Stimulated activated CD4-positive, alpha-beta T cell treated with anti-CD3 and anti-CD28 coated beads, Interleukin-2, amount 100 ng/mL, for 24 hours (primary cell): ENCODE measurements at regions not wholly inside any gene's neighbourhood (a gene's known extent, or its start where the extent isn't known, plus 50 kb on each side); places are given as distances from the start of the nearest gene placed in this dataset.

Experiments
- DNase-seq, 2 donors: peaks; one replicate each; pipeline ENCODE4 v3.0.0-alpha.2; 2020

- DNase-seq: no peak
Measured at GRCh38 chr5:74206579-74207550, 433.7 kb downstream of the ENC1 start.

DNA sequence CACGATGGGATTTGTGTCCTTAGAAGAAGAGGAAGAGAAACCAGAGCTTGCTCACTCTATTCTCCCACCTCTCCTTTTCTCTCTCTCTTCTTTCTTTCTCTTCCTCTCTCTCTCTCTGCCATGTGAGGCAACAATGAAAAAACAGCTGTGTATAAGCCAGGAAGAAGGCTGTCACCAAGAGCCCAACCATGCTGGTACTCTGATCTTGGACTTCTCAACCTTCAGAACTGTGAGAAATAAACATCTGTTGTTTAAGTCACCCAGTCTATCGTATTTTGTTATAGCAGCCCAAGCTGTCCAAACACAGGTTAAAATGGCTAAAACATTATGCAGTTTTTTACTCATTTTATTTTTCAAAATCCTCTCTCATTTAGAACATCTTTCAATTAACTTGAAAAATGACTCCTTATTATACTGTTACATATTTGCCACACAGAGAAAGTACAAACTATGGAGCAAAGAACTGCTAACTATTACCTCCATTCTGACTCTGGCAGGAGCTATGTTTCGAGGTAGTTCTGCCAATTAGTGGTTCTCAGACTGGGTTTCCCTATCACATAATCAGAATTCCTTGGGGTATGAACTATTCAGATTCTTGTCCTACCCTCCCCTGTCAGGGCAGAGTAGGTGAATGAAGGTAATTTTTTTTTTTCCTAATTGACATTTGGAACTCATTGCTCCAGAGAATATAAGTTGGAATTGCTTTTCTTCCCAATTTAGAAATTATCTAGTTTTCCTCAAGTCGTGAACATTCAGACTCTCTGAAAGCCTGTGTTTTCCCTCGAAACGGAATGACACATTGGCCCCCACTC is 434.6 kb downstream of the ENC1 start:
- DNase-seq: no peak

GRCh38 chr5:74201334-74202081 is 439.0 kb downstream of the ENC1 start:
- DNase-seq: peak in 1 of 2 donors; percentile 13

DNA sequence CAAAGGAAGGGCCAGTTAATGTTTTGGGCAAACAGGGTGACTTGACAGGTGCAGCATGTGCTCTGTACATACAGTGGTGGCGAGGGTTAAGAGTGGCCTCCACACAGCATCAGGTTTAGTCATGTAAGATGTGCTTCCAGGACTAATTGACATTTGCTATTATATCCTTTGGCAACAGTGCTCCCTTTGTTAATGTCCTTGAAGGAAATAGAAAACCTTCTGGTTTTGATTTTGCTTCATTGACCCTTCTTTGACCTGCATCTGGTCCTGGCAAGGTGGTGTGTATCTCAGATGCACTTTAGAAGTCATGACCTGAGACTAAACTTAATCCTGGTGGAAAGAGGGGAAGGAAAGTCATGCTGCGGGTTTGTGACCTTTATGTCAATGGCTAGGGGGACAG is 440.0 kb downstream of the ENC1 start:
- no peak for DNase-seq

GRCh38 chr5:74199436-74200210 is 440.9 kb downstream of the ENC1 start:
- no peak for DNase-seq

- DNase-seq: peak in 1 of 2 donors; percentile 23
Measured at GRCh38 chr5:74199005-74199404, 441.5 kb downstream of the ENC1 start.

DNA sequence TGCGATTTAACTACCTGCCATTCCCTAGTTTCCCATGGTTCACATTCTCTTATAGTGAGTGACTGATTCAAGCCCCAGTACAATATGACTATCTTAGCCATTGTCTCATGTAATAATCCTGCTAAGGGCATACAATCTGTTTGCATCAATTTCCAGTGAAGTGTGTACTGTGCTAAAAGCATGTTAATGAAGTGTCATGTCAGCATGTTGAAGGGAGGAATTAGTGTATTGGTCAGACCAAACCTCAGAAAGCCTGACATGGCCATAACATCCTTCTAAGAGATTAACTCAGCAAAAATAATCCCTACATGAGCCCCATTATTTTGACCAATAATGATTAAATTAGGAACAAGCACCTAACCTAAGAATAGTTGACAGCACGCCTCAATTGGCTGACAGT is 442.4 kb downstream of the ENC1 start:
- no peak for DNase-seq

DNA sequence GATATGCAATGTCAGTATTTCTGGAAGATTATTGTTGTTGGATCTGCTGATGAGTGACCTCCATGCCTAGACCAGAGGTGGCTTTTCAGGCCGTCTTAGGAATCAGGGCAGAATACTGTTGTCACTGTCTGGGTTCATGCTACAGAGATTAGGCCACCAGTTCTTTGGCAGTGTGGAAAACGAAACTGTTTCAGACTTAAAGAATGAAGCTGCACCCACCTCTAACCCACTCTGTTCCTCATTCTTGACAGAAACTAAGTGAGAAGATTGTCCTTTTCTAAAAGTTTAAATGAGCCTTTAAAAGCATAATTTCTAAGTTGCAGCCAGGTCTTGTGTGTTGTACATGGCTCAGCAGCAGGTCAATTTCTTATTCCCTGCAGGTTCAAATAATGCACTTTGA is 444.3 kb downstream of the ENC1 start:
- DNase-seq: no peak

DNA sequence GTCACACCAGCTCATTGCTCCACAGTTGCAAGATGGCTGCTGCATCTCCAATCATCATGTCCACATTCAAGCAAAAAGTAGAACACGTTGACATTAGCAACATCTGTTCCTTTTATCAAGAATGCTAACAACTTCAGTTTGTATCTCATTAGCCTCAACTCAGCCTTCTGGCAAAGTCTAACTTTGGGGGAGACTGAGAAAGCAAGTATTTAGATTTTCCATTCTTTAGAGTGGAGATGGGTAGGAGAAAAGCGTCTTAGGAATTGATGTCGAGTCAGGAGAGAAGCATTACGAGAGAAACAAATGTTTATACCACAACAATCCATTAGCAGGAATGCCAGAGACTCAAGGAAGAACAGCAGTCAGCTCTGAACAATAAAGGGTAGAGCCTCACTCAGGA is 446.3 kb downstream of the ENC1 start:
- DNase-seq: no peak

DNA sequence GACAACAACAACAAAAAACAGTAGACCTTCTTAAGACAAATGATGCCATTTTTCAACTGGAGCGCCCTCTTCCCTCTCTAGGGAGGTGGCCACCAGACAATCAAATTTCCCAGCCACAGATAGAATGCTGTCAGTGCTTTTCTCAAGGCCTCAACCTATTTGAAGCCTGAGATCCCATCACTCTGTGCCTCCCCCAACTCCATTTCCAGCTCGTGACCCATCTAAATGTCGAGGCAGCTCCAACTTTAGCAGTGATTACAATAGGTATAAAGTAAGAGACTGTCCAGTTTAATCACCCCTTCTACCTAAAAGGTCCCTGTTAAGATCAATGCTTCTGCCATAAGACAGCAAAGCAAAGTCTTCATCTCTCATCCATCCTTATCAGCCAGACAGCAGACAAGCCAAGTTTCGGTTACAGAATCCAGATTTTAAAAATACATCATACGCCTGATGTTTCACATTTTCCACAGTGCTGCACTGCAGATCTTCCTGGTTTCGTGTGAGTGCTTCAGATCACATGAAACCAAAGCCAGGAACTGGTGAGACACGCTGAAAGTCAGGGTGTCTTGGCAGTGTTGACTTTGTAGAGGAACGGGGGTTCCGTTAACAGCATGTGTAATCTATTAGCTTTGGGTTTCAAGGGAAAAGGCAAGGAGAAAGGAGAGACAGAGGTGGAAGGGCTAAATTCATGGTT is 447.8 kb downstream of the ENC1 start:
- no peak for DNase-seq

DNA sequence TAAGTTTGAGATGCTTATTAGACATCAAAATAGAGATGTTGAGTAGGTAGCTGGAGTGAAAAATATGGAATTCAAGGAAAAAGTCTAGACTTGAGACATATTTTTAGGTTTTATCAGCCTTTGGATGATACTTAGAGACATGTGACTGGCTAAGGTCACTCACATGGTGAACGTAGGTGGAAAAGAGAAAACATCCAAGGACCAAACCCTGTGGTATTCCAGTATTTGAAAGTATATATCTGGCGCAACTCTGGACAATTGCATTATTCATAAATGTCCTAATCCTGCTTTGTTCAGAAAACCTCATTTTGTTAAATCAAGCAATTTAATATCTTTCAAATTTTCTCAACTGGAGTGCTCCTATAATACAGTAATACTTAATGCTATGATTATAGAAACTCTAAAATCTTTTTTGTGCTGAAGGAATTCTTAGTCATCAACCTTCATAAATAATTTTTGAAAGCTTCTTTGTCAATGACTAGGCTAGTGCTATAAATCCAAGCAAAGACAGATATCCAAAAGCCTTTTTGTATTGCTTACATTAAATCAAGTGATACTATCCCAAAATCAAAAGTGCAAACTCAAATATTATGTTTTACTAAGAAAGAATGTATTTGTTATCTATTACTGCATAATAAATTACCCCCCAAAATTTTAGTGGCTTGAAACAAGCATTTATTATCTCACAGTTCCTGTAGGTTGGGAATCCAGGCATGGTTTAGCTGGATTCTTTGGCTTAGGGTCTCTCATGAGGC is 452.0 kb downstream of the ENC1 start:
- no peak for DNase-seq

DNA sequence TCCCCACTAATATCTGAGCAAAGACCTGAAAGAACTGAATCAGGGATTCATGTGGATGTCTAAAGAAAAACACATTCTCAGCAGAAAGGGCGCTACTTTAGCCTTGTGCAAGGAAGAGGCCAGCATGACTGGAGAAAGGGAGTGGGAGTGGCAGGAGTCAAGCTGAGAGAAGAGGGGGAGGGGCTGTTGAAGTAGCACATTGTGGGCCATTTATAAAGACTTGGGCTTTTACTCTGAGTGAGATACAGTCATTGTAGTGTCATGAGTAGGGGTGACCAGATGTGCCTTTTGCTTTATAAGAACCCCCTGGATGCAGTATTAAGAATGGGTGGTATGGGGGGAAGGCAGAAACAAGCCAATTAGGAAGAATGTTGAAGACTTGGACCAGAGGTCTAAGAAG is 452.8 kb downstream of the ENC1 start:
- DNase-seq: no peak

DNA sequence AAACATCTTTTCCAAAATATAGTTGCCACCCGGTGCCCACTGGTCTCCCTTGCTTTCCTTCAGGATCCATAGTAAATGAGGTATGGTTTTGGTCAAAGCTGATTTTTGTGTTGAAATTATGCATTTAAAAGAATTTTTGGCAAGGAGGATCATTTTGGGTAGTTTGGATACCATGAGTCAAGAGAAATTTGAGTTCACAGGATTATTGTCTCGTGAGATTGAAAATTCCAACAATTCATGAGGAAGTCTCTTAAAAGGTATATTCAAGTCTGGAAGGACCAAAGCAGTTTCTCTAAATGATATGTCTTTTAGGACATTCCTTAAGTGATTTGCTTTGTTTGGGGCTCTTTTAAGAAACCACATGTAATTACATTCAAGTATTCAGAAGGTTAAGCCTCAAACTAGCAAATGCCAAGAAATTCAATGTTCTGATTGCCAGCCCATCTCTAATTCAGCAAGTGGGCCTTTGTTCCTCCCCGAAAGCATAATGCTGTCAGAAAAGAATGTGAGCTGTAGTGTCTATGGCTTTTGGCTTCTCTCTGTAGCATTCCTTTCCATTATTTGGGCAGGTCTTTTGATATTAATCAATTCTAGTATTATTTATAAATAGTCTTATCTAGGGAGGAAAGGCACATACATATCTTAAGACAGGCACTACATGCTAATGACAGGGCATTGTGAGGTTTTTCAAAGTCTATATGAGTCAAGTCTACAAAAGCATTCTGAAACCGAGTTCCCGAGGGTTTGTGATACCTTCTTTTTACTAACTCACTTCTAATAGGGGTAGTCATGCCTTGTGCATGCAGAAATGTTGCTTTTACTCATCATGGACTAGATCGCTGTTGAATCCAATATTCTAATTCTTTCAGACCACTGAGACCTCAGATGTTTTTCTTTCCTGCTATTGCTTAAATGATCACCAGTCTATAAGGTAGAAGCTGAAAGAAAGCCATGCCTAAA is 453.9 kb downstream of the ENC1 start:
- no peak for DNase-seq

DNA sequence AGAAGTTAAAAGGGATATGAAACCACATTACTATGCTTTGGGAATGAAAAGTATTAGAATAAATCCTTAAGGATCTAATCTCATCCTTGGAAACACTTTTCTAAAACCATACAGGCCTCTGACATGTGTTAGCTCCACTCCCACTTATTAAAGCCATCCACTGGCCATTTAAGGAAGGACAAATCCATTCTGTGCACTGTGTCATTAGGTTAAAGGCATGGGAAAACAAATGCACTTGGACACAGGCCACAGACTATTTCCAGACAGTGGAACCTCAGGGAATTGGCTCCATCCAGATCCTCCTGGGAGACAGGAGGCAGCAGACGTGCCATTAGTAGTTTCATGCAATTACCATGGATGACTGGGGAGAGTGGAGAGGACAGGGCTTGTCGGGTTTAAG is 454.9 kb downstream of the ENC1 start:
- no peak for DNase-seq

- no peak for DNase-seq
Measured at GRCh38 chr5:74184649-74185048, 455.9 kb downstream of the ENC1 start.

DNA sequence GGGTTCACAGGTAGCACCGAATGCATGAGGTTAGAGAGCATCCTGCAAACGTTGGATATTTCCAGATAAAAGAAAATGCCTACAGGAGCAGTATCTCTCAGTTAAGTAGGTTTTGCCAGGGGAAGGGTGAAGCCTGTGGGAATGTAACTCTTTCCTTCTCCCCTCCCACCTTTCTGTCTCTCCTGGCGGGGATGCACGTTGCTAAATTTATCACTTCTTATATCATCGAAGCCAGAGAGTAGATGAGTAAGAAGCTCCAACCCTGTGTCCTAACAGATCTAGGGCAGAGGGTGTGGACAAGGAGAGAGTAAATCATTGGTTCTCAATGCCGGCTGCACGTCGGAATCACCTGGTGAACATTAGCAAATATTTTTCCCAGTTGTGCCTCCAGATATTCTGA is 457.5 kb downstream of the ENC1 start:
- no peak for DNase-seq

- peak in 1 of 2 donors; percentile 31 for DNase-seq
Measured at GRCh38 chr5:74182603-74183002, 457.9 kb downstream of the ENC1 start.

GRCh38 chr5:74179701-74180100 is 460.8 kb downstream of the ENC1 start:
- DNase-seq: no peak

- no peak for DNase-seq
Measured at GRCh38 chr5:74179179-74179578, 461.3 kb downstream of the ENC1 start.

GRCh38 chr5:74177961-74178360 is 462.6 kb downstream of the ENC1 start:
- no peak for DNase-seq
